ENCODE measurements at regions not wholly inside any gene's neighbourhood (a gene's known extent, or its start where the extent isn't known, plus 50 kb on each side); places are given as distances from the start of the nearest gene placed in this dataset.

DNA sequence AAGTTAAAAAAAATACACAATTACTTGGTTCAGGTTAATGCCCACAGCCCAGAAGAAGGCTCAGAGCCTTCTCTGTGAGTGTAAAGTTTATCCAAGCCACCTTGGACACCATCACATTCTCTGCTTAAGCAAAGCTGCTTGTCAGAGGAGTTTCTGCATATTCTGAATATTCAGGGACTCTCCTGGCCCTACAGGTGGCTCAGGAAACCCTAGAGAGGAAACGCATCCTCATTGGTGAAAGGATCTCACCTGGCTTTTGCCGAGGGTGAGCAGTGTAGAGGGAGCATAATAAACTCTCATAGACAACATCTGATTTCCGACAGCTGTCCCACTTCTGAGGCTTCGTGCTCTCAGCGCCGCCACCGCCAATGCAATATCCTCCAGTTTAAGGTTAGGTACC is 239.9 kb upstream of the TSHZ3 start:
- TF ChIP-seq, protein P1, sequence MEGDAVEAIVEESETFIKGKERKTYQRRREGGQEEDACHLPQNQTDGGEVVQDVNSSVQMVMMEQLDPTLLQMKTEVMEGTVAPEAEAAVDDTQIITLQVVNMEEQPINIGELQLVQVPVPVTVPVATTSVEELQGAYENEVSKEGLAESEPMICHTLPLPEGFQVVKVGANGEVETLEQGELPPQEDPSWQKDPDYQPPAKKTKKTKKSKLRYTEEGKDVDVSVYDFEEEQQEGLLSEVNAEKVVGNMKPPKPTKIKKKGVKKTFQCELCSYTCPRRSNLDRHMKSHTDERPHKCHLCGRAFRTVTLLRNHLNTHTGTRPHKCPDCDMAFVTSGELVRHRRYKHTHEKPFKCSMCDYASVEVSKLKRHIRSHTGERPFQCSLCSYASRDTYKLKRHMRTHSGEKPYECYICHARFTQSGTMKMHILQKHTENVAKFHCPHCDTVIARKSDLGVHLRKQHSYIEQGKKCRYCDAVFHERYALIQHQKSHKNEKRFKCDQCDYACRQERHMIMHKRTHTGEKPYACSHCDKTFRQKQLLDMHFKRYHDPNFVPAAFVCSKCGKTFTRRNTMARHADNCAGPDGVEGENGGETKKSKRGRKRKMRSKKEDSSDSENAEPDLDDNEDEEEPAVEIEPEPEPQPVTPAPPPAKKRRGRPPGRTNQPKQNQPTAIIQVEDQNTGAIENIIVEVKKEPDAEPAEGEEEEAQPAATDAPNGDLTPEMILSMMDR (IDR thresholded peaks at IDR 0.05; ENCODE audit: insufficient read depth, missing control alignments), result no peak
- DNase-seq (ENCODE audit: insufficient read length, low spot score), result no peak
- FAIRE-seq, result no peak

DNA sequence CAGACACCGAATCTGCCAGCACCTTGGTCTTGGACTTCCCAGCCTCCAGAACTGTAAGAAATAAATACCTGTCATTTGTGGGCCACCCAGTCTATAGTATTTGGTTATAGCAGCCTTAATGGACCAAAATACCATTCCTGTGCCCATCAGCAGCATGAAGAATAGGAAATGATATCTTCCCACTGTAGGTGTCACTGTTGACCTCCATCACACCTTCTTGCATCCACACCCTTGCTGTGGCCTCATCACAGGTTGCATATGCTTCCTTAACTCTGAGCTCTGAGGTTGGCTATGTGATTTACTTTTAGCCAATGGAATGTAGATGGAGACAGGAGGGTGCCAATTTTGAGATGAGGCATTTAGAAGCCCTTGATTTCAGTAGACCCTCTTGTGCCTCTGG is 242.0 kb upstream of the TSHZ3 start:
- FAIRE-seq, result no peak
- TF ChIP-seq, protein P1 (IDR thresholded peaks at IDR 0.05; ENCODE audit: insufficient read depth, missing control alignments), result no peak
- no peak for DNase-seq (ENCODE audit: insufficient read length, low spot score)

DNA sequence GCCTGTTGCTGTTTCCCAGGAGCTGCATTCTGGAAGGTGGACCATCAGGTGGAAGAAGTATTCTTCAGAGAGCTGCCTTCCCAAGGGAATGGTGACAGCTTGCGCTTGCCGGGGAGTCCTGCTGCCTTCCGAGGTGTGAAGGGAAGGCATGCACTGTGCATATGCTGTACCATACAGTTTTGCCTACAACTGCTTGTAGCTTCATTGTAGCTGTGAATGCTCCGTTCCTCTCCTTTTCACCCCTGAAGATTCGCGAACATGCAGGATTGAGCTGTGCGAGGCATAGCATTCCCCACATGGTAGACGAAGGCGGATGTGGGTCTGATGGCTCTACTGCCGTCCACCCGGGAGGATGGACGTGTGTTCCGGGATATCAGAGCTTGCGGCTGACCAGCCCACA is 243.2 kb upstream of the TSHZ3 start:
- FAIRE-seq (no peak), DNase-seq (ENCODE audit: insufficient read length, low spot score) (no peak)
- TF ChIP-seq, protein P1 (IDR thresholded peaks at IDR 0.05; ENCODE audit: insufficient read depth, missing control alignments), result no peak

DNA sequence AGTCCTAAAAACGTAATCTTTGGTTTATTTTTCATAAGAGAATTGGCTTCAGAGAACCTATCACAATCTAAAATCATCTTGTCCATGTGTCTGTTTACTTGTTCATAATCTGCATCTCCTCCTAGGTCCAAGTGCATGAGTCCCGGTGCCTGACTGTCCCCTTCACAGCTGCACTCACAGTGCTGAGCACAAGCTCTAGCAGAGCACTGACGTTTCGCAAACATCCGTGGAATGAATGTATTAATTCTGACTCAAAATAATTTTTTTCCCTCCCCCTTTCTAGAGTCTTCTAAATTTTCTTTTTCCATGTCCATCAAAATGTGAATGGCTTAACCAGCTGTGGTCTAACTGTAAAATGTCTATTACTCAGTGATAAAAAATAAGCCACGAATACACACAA is 245.5 kb upstream of the TSHZ3 start:
- TF ChIP-seq, protein P1 (IDR thresholded peaks at IDR 0.05; ENCODE audit: insufficient read depth, missing control alignments), result no peak
- FAIRE-seq (no peak), DNase-seq (ENCODE audit: insufficient read length, low spot score) (no peak)

DNA sequence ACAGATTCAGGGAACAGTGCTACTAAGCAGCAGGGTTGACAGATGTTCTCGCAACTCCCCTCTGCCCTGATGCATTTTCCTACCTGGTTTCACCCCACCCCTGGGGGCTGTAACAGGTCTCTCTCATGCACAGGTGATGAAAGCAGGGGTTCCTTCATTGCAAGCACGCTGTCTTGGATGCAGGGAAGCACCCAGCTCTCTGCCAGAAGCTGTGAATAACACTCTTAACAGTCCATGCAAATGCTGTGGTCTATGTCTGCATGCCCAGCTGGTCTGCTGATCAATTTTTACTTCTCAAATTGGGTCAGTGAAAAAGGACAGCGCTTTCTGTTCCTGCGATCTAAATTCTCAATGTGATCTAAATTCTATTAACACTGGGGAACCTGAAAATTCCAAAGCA is 246.3 kb upstream of the TSHZ3 start:
- TF ChIP-seq, protein P1 (IDR thresholded peaks at IDR 0.05; ENCODE audit: insufficient read depth, missing control alignments), result no peak
- FAIRE-seq (no peak), DNase-seq (ENCODE audit: insufficient read length, low spot score) (no peak)

DNA sequence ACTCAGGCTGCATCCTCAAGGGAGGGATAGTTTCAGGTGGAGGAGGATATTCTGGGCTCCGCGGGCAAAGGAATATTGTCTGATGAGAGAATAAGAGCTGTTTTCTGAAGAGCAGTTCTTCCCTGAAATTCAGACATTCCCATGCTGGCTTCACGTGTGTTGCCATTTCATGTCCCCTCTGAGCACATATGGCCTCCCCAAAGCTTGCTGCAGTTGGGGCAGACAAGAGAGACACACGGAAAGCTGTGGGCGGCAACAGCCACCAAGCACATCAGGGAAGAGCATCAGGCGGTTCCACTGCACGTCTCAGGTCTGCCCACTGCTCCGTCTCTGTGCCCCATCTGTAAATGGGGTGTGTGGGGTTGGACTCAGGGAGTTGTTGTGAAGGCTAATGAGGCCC is 247.5 kb upstream of the TSHZ3 start:
- TF ChIP-seq, protein P1 (IDR thresholded peaks at IDR 0.05; ENCODE audit: insufficient read depth, missing control alignments), result no peak
- no peak for FAIRE-seq
- no peak for DNase-seq (ENCODE audit: insufficient read length, low spot score)

DNA sequence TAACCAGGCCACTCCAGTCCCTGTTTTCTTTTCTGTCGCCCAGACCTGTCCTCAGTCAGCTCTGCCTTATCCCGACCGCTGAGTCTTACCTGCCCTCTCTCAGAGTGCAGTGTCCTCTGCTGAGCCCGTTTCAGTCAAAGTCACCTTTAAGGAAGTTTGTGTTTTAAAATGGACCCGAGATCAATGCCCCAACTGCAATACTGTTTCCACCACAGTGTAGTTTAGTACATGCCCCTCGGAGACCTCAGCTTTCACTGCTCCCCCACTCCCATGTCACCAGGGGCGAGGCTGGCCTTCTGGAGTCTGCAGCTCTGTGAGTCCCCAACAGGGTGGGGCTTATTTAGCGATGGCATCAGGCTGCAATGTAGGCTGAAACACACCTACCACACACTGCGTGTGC is 248.4 kb upstream of the TSHZ3 start:
- FAIRE-seq (no peak), DNase-seq (ENCODE audit: insufficient read length, low spot score) (no peak)
- TF ChIP-seq, protein P1 (IDR thresholded peaks at IDR 0.05; ENCODE audit: insufficient read depth, missing control alignments), result no peak
